Endothelial cell of umbilical vein (primary cell): ENCODE measurements at regions not wholly inside any gene's neighbourhood (a gene's known extent, or its start where the extent isn't known, plus 50 kb on each side); places are given as distances from the start of the nearest gene placed in this dataset.

Experiments
- BruUV-seq: library from RNA; stranded (reverse); fragments of 400-500 nt; replicated peaks from 2 replicates; lab custom pipeline; 2021; lab: Mats Ljungman, UMichigan
- CTCF ChIA-PET: fragments of 300-600, 350-600 bp; sonication (Branson Sonifier 250); formaldehyde crosslinking; loops from one replicate; lab custom pipeline; 2021; ENCODE audit warnings: antibody characterized with exemption, inconsistent platforms; lab: Charles Lee
- POLR2A ChIA-PET: fragments of 300-600, 350-600 bp; sonication (Branson Sonifier 250); formaldehyde crosslinking; loops from one replicate; lab custom pipeline; 2021; ENCODE audit warnings: antibody characterized with exemption, inconsistent platforms; lab: Charles Lee
- DNase-seq: peaks from one replicate; pipeline ENCODE4 v3.0.0-alpha.2; 2011; ENCODE audit warnings: low read depth, low spot score
- FAIRE-seq: peaks from 2 replicates; lab custom pipeline; 2011; peaks lifted over from hg19 to GRCh38; lab: Jason Lieb, UNC
- H2AFZ ChIP-seq: 2 replicates; pipeline ENCODE4 v1.6.0; 2012; ENCODE audit warnings: low read depth, low read length, control low read depth, inconsistent platforms
- H3K27ac ChIP-seq: 2 replicates; pipeline ENCODE4 v1.5.1; 2011; ENCODE audit warnings: low read depth, mild to moderate bottlenecking, control low read depth, low read length, moderate library complexity; ENCODE audit not compliant: insufficient read depth
- H3K27me3 ChIP-seq, 2 experiments: 2 replicates each; pipeline versions ENCODE4 v1.6.0 to v1.6.1; 2011; ENCODE audit warnings: low read length in 2 of 2, mixed read lengths in 1 of 2; ENCODE audit not compliant: control insufficient read depth in 2 of 2, insufficient read depth in 2 of 2
- H3K36me3 ChIP-seq, 2 experiments: 2 replicates in 1 of 2; 3 replicates in 1 of 2; pipeline ENCODE4 v1.5.1; 2011; ENCODE audit warnings: low read length in 2 of 2, mild to moderate bottlenecking in 1 of 2, moderate library complexity in 1 of 2; ENCODE audit not compliant: control insufficient read depth in 2 of 2, insufficient read depth in 2 of 2; ENCODE audit errors: extremely low read depth in 1 of 2
- H3K4me1 ChIP-seq: 3 replicates; pipeline ENCODE4 v1.5.1; 2011; ENCODE audit warnings: mild to moderate bottlenecking, low read length; ENCODE audit not compliant: control insufficient read depth, insufficient read depth; ENCODE audit errors: extremely low read depth
- H3K4me2 ChIP-seq: 2 replicates; pipeline ENCODE4 v1.6.1; 2011; ENCODE audit warnings: low read length, control low read depth, mixed read lengths; ENCODE audit not compliant: insufficient read depth
- H3K4me3 ChIP-seq, 3 experiments: fragments of 200-600 bp in 1 of 3; sonication (generic), shearing (Covaris generic) in 1 of 3; replicated peaks in 1 of 3; 2 replicates each; pipeline ENCODE4 v1.5.1; 2011 to 2016; ENCODE audit warnings: control low read depth in 3 of 3, low read length in 3 of 3, mild to moderate bottlenecking in 2 of 3, inconsistent platforms in 1 of 3, low read depth in 1 of 3, moderate library complexity in 1 of 3; ENCODE audit not compliant: insufficient read depth in 1 of 3
- H3K79me2 ChIP-seq: 2 replicates; pipeline ENCODE4 v1.6.0; 2012; ENCODE audit warnings: low read length, inconsistent platforms; ENCODE audit not compliant: control insufficient read depth, insufficient read depth
- H3K9ac ChIP-seq: replicated peaks from 2 replicates; pipeline ENCODE3; 2011; ENCODE audit warnings: low read length, control low read depth; ENCODE audit not compliant: insufficient read depth; ENCODE audit errors: extremely low read depth
- H3K9me1 ChIP-seq: replicated peaks from 3 replicates; pipeline ENCODE4 v1.6.0; 2011; ENCODE audit warnings: mild to moderate bottlenecking, low read length; ENCODE audit not compliant: control insufficient read depth, insufficient read depth; ENCODE audit errors: extremely low read depth
- H3K9me3 ChIP-seq: replicated peaks from 2 replicates; pipeline ENCODE4 v1.5.1; 2012; ENCODE audit warnings: low read length, inconsistent platforms; ENCODE audit not compliant: control insufficient read depth, insufficient read depth
- H4K20me1 ChIP-seq: replicated peaks from 2 replicates; pipeline ENCODE3; 2011; ENCODE audit warnings: mild to moderate bottlenecking, low read length; ENCODE audit not compliant: control insufficient read depth, insufficient read depth; ENCODE audit errors: extremely low read depth
- CTCF ChIP-seq, 2 donors: IDR thresholded peaks; 1 replicate in 1 of 2; 2 replicates in 1 of 2; pipeline ENCODE4 v1.5.1; 2011; ENCODE audit warnings: low read length in 2 of 2, mild to moderate bottlenecking in 2 of 2, moderate library complexity in 2 of 2, control low read depth in 1 of 2, inconsistent platforms in 1 of 2, low read depth in 1 of 2; ENCODE audit not compliant: insufficient read depth in 1 of 2; ENCODE audit errors: extremely low read depth in 1 of 2
- FOS ChIP-seq: IDR thresholded peaks from 2 replicates; pipeline ENCODE4 v1.6.1; 2011; ENCODE audit warnings: mild to moderate bottlenecking, low read length, moderate library complexity, borderline replicate concordance; ENCODE audit not compliant: insufficient read depth
- GATA2 ChIP-seq: IDR thresholded peaks from 2 replicates; pipeline ENCODE4 v1.7.0; 2011; ENCODE audit warnings: low read depth, mild to moderate bottlenecking, moderate library complexity, mixed read lengths, low read length; ENCODE audit not compliant: insufficient read length, insufficient read depth
- JUN ChIP-seq: IDR thresholded peaks from 2 replicates; pipeline ENCODE4 v1.6.1; 2011; ENCODE audit warnings: borderline replicate concordance, low read depth; ENCODE audit not compliant: insufficient read length, insufficient read depth
- MYC ChIP-seq: IDR thresholded peaks from one replicate; pipeline ENCODE4 v1.6.1; 2011; ENCODE audit warnings: mild to moderate bottlenecking, low read depth, low read length
- POLR2A ChIP-seq: IDR thresholded peaks from 2 replicates; pipeline ENCODE4 v1.6.1; 2012; ENCODE audit warnings: low read depth, mild to moderate bottlenecking, control low read depth, low read length
- dilution Hi-C: fragments of 300-500 bp; cut with MboI; formaldehyde crosslinking; loops from one replicate; pipeline ENCODE4 v1.15.0; 2019; ENCODE audit warnings: low sequenced_read_pairs; ENCODE audit not compliant: extremely low pct_ligation_motif_present
- intact Hi-C: fragments of 100-400 bp; cut with micrococcal nuclease; formaldehyde crosslinking; loops from one replicate; pipeline ENCODE4 v1.10.0; 2022
- TF ChIP-seq, protein P1 (sequence below): IDR thresholded peaks from 2 replicates; pipeline ENCODE4 v1.6.1; 2011; ENCODE audit not compliant: insufficient read depth, insufficient read length

GRCh38 chr6:22367346-22367745 is 70.5 kb upstream of the PRL start:
- no peak overlapping the region for H3K4me2 ChIP-seq
- POLR2A ChIA-PET: no interaction called here
- H4K20me1 ChIP-seq: no peaks in the 10 kb centered on the region
- no peaks in the 10 kb centered on the region for H3K9me3 ChIP-seq
- intact Hi-C loops (no loop called here), dilution Hi-C loops (no loop called here)
- BruUV-seq: no TSS peak
- H3K27ac ChIP-seq: no peak overlapping the region
- H3K79me2 ChIP-seq: no peaks in the 10 kb centered on the region
- no peak overlapping the region for H2AFZ ChIP-seq
- H3K4me1 ChIP-seq: peaks cover 15% of the 10 kb centered on the region
- H3K9me1 ChIP-seq: no peaks in the 10 kb centered on the region
- no peak overlapping the region for H3K4me3 ChIP-seq
- no peak overlapping the region for H3K9ac ChIP-seq
- H3K36me3 ChIP-seq: no peaks in the 10 kb centered on the region
- no peak for TF ChIP-seq CTCF (IDR thresholded peaks at IDR 0.05; ENCODE audit: extremely low read depth in 1 of 2, insufficient read depth in 1 of 2, low read depth in 1 of 2, low read length in 2 of 2)
- CTCF ChIA-PET: no interaction called here
- H3K27me3 ChIP-seq: no peaks in the 10 kb centered on the region
- DNase-seq (no peak), FAIRE-seq (no peak)

- Histone ChIP-seq H3K27ac (no peak overlapping the region), H3K4me1 (peaks cover 4% of the 10 kb centered on the region), H3K79me2 (no peaks in the 10 kb centered on the region), H3K9me3 (no peaks in the 10 kb centered on the region), H2AFZ (no peak overlapping the region), H3K4me3 (no peak overlapping the region), H4K20me1 (no peaks in the 10 kb centered on the region), H3K9me1 (no peaks in the 10 kb centered on the region), H3K9ac (no peak overlapping the region), H3K36me3 (no peaks in the 10 kb centered on the region), H3K27me3 (no peaks in the 10 kb centered on the region), H3K4me2 (no peak overlapping the region)
- CTCF ChIA-PET: no interaction called here
- peak; percentile 47 for FAIRE-seq
- TF ChIP-seq GATA2 (no peak), MYC (no peak), JUN (no peak), CTCF (IDR thresholded peaks at IDR 0.05; ENCODE audit: extremely low read depth in 1 of 2, insufficient read depth in 1 of 2, low read depth in 1 of 2, low read length in 2 of 2) (no peak), FOS (no peak), POLR2A (no peak)
- TF ChIP-seq, protein P1, sequence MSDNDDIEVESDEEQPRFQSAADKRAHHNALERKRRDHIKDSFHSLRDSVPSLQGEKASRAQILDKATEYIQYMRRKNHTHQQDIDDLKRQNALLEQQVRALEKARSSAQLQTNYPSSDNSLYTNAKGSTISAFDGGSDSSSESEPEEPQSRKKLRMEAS: no peak
- DNase-seq: peak; percentile 41
- POLR2A ChIA-PET: no interaction called here
- intact Hi-C loops (no loop called here), dilution Hi-C loops (no loop called here)
- BruUV-seq: no TSS peak
Measured at GRCh38 chr6:22368794-22369193, 72.0 kb upstream of the PRL start.
